ENCODE measurements at regions not wholly inside any gene's neighbourhood (a gene's known extent, or its start where the extent isn't known, plus 50 kb on each side); places are given as distances from the start of the nearest gene placed in this dataset.

DNA sequence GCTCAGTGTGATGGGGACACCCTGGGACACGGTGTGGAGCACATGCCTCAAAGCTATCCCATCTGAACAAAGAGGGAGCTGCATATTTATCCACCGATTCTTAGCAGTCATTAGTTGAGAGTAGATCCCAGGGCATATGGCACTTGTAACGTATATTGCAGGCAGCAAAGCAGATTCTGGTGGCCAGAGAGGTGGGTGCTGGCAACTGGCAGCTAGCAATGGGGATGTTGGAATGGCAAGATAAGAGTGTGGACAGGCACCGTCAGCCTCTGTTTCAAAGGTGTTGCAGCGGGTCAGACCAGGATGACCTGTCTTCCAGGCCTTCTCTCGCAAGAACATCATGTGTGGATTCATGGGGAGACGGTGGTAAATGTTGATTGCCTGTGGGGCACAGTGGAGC, 54.0 kb upstream of the ADRA1D start:
- no peak for DNase-seq (ENCODE audit: low read depth, low spot score)

DNA sequence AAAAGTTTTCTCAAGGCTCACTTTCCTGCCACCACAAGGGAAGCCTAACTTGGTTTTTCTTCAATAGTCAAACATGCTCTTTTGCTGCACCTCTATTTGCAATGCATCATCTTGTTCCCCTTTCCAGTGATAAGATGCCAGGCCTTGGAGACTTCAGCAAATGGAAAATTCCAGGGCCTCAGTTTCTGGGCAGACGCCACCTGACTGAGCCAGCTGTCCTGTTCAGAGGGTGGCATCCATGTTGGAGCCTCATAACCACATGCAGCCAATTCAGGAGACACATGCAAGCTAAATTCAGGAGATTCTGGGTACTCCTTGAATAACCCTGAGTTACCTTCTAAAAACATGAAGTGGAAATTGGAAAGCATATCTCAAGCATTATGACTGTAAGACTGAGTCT, 51.8 kb upstream of the ADRA1D start:
- no peak for DNase-seq (ENCODE audit: low read depth, low spot score)

DNA sequence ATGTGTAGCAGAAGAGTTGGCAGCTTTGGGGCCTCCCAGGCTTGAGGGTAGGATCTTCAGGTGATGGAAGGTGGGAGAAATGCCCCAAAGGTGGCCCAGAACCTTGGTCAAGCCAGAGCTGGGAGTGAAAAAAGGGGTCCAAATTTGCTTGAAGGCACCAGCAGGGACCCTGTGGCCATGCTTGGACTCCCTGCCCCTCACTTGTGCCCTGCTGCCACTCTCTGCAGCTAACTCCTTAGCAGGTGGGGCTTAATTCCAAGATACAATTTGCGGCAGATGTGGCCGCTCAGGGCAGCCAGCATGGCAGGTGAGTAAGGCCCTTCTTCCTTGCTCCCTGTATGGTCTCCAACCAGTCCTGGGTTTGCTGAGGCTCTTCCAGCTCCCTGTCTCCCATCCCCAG, 51.3 kb upstream of the ADRA1D start:
- DNase-seq (ENCODE audit: low read depth, low spot score) = no peak

DNA sequence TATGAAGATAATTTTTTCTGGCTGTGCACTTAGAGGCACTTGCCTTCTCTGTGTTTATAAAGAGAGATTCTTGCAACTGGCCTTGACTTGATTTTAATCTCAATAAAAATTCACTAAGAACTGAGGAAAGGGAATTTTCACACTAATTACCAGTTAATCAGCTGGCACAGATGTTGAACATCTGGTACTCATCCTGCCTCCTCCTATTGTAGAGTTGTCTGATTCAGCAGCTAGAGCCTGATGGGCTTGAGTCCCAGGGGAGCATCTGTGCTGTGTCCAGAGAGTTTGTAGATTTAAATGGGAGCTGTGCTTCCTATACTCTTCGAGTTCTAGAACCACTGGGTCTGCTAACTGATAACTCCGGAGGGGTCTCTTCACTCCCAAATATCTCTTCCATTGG, 50.7 kb upstream of the ADRA1D start:
- no peak for DNase-seq (ENCODE audit: low read depth, low spot score)

DNA sequence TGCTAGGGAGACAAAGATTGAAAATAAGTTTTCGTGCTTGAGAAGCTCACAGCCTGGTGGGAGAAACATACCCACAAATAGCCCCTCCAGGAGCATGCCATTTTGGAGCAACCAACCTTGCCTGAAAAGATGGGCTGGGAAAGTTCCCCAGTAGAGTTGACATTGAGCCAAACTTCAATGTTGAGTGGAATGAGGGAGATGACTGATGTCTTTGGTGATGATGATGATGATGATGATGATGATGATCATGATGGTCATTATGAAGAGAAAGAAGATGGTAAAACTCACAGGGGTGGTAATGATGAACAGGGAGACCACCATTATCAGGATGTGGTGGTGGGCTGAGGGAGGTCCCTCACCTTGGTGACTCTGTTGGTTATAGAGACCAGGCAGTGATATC, 50.1 kb upstream of the ADRA1D start:
- no peak for DNase-seq (ENCODE audit: low read depth, low spot score)
